ENCODE measurements at regions not wholly inside any gene's neighbourhood (a gene's known extent, or its start where the extent isn't known, plus 50 kb on each side); places are given as distances from the start of the nearest gene placed in this dataset.

GRCh38 chr13:52949742-52950141, 78.9 kb upstream of the OLFM4 start:
- Mint-ChIP-seq H3K27me3 (peaks cover 3% of the 10 kb centered on the region), H3K27ac (no peak overlapping the region), H3K4me1 (peaks cover 1% of the 10 kb centered on the region), H3K4me3 (no peak overlapping the region), H3K9me3 (ENCODE audit: insufficient read depth) (no peaks in the 10 kb centered on the region)
- Histone ChIP-seq H3K27ac (ENCODE audit: low read length in 2 of 2) (no peak overlapping the region), H4K20me1 (ENCODE audit: control insufficient read depth, insufficient read depth, low read length, poor library complexity, severe bottlenecking) (no peaks in the 10 kb centered on the region), H3K4me1 (ENCODE audit: control insufficient read depth in 2 of 2, insufficient read depth in 2 of 2, low read length in 2 of 2) (no peaks in the 10 kb centered on the region), H3K9ac (ENCODE audit: low read length) (no peak overlapping the region), H3K4me3 (ENCODE audit: control extremely low read depth in 1 of 5, extremely low read depth in 1 of 5, insufficient read depth in 1 of 5, low read depth in 2 of 5, low read length in 4 of 5) (no peak overlapping the region), H3K36me3 (replicated peaks in 1 of 2; ENCODE audit: control extremely low read depth in 1 of 2, control insufficient read depth in 1 of 2, extremely low read depth in 1 of 2, insufficient read depth in 2 of 2, low read length in 1 of 2) (no peaks in the 10 kb centered on the region), H3K9me3 (ENCODE audit: control extremely low read depth in 1 of 3, control insufficient read depth in 2 of 3, insufficient read depth in 1 of 3, low read length in 2 of 3) (peaks cover 0 to 6% (median 0%) of the 10 kb centered on the region in 3 donors), H2AFZ (ENCODE audit: insufficient read depth, low read depth, low read length, poor library complexity, severe bottlenecking) (no peak overlapping the region), H3K79me2 (ENCODE audit: control insufficient read depth, insufficient read depth, low read length) (no peaks in the 10 kb centered on the region), H3K27me3 (replicated peaks in 1 of 4; ENCODE audit: control extremely low read depth in 1 of 4, control insufficient read depth in 3 of 4, insufficient read depth in 4 of 4, low read length in 3 of 4) (no peaks in the 10 kb centered on the region), H3K4me2 (replicated peaks; ENCODE audit: low read depth, low read length, poor library complexity, severe bottlenecking) (no peak overlapping the region)
- WGBS (ENCODE audit: insufficient coverage): 79% methylated on average over 6 of the region's 6 CpGs
- DNase-seq: no peak
- ATAC-seq (ENCODE audit: low read depth): no peak
- ChIA-PET CTCF (interaction anchor here (1.2 kb wide), 1 partner anchor 18 kb away, joined by 5 read pairs; no protein-coding TSS in a partner anchor), POLR2A (no interaction called here)
- no peak for TF ChIP-seq CTCF (IDR thresholded peaks at IDR 0.05)
- TF ChIP-seq EZH2 (IDR thresholded peaks at IDR 0.05; ENCODE audit: borderline replicate concordance, insufficient read depth, low read depth, low read length, poor library complexity, severe bottlenecking): no peak
- intact Hi-C loops (cut with micrococcal nuclease): no loop called here

- H3K36me3 ChIP-seq (replicated peaks in 1 of 2; ENCODE audit: control extremely low read depth in 1 of 2, control insufficient read depth in 1 of 2, extremely low read depth in 1 of 2, insufficient read depth in 2 of 2, low read length in 1 of 2): no peaks in the 10 kb centered on the region
- POLR2A ChIA-PET: no interaction called here
- peaks cover 1% of the 10 kb centered on the region for H3K4me1 Mint-ChIP-seq
- H3K4me3 ChIP-seq (ENCODE audit: control extremely low read depth in 1 of 5, extremely low read depth in 1 of 5, insufficient read depth in 1 of 5, low read depth in 2 of 5, low read length in 4 of 5): no peak overlapping the region
- no peak for TF ChIP-seq CTCF (IDR thresholded peaks at IDR 0.05)
- no peak for TF ChIP-seq EZH2 (IDR thresholded peaks at IDR 0.05; ENCODE audit: borderline replicate concordance, insufficient read depth, low read depth, low read length, poor library complexity, severe bottlenecking)
- ATAC-seq (ENCODE audit: low read depth) (no peak), DNase-seq (no peak)
- H3K4me2 ChIP-seq (replicated peaks; ENCODE audit: low read depth, low read length, poor library complexity, severe bottlenecking): no peak overlapping the region
- intact Hi-C loops (cut with micrococcal nuclease): no loop called here
- no peaks in the 10 kb centered on the region for H3K9me3 Mint-ChIP-seq (ENCODE audit: insufficient read depth)
- H3K27me3 Mint-ChIP-seq: peaks cover 3% of the 10 kb centered on the region
- H3K27ac ChIP-seq (ENCODE audit: low read length in 2 of 2): no peak overlapping the region
- no peak overlapping the region for H2AFZ ChIP-seq (ENCODE audit: insufficient read depth, low read depth, low read length, poor library complexity, severe bottlenecking)
- no peak overlapping the region for H3K4me3 Mint-ChIP-seq
- WGBS (ENCODE audit: insufficient coverage): 69% methylated on average over 1 of the region's 1 CpG
- H3K4me1 ChIP-seq (ENCODE audit: control insufficient read depth in 2 of 2, insufficient read depth in 2 of 2, low read length in 2 of 2): no peaks in the 10 kb centered on the region
- CTCF ChIA-PET: interaction anchor here (2.2 kb wide), 1 partner anchor 19 kb away, joined by 7 read pairs; no protein-coding TSS in a partner anchor
- H3K9me3 ChIP-seq (ENCODE audit: control extremely low read depth in 1 of 3, control insufficient read depth in 2 of 3, insufficient read depth in 1 of 3, low read length in 2 of 3): peaks cover 0 to 6% (median 0%) of the 10 kb centered on the region in 3 donors
- no peaks in the 10 kb centered on the region for H3K79me2 ChIP-seq (ENCODE audit: control insufficient read depth, insufficient read depth, low read length)
- H4K20me1 ChIP-seq (ENCODE audit: control insufficient read depth, insufficient read depth, low read length, poor library complexity, severe bottlenecking): no peaks in the 10 kb centered on the region
- no peak overlapping the region for H3K9ac ChIP-seq (ENCODE audit: low read length)
- H3K27me3 ChIP-seq (replicated peaks in 1 of 4; ENCODE audit: control extremely low read depth in 1 of 4, control insufficient read depth in 3 of 4, insufficient read depth in 4 of 4, low read length in 3 of 4): no peaks in the 10 kb centered on the region
- H3K27ac Mint-ChIP-seq: no peak overlapping the region
These were observed 79.6 kb upstream of the OLFM4 start for GRCh38 chr13:52949044-52949443.
